PFSK-1 (cell line): ENCODE measurements at regions not wholly inside any gene's neighbourhood (a gene's known extent, or its start where the extent isn't known, plus 50 kb on each side); places are given as distances from the start of the nearest gene placed in this dataset.

ENCODE experiments used
- FOXP2 ChIP-seq: optimal IDR thresholded peaks from 2 replicates; pipeline ENCODE3; 2011; ENCODE audit warnings: borderline replicate concordance, control low read depth, inconsistent platforms; ENCODE audit not compliant: insufficient read depth; ENCODE audit errors: extremely low read length, extremely low read depth
- POLR2AphosphoS5 ChIP-seq: IDR thresholded peaks from 2 replicates; pipeline ENCODE4 v1.6.1; 2012; ENCODE audit warnings: low read depth, mild to moderate bottlenecking, control low read depth, low read length, moderate library complexity
- REST ChIP-seq, 2 experiments: IDR thresholded peaks; 2 replicates each; pipeline versions ENCODE4 v1.6.1 to v1.8.0; 2011 to 2012; ENCODE audit warnings: low read depth in 2 of 2, low read length in 2 of 2, control low read depth in 1 of 2, inconsistent platforms in 1 of 2, mild to moderate bottlenecking in 1 of 2, moderate library complexity in 1 of 2; ENCODE audit not compliant: insufficient read depth in 1 of 2
- SIN3A ChIP-seq: IDR thresholded peaks from 2 replicates; pipeline ENCODE4 v1.6.1; 2012; ENCODE audit warnings: mild to moderate bottlenecking, low read length, moderate library complexity, borderline replicate concordance; ENCODE audit not compliant: insufficient read depth
- TAF1 ChIP-seq: IDR thresholded peaks from 2 replicates; pipeline ENCODE4 v1.6.1; 2012; ENCODE audit warnings: low read length, control low read depth, borderline replicate concordance; ENCODE audit not compliant: insufficient read depth

- no peak for TF ChIP-seq POLR2AphosphoS5
- TF ChIP-seq FOXP2: no peak
- TF ChIP-seq REST (IDR thresholded peaks at IDR 0.05; ENCODE audit: insufficient read depth in 1 of 2, low read depth in 2 of 2, low read length in 2 of 2): no peak
- TF ChIP-seq TAF1: no peak
- TF ChIP-seq SIN3A: no peak
These were observed 84.8 kb downstream of the ADCYAP1 start for GRCh38 chr18:989425-989824.

DNA sequence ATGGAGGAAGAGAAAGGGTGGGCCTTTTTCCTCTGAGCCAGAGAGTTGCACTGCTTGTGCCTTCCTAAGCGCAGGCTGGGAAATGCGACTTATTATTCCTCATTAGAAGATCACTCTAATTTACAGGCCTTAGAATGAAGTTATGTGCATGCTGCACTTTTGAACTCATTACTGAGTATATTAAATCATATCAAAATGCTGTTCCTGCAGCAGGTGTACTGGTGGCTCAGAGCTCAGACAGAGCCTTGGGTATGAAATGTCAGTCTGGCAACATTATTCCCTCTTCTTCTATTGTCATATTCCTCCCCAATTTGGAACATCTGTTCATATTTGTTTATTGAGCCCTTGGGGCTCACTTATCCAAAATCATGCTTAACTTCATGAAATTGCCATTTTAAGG is 85.5 kb downstream of the ADCYAP1 start:
- TF ChIP-seq SIN3A (no peak), REST (IDR thresholded peaks at IDR 0.05; ENCODE audit: insufficient read depth in 1 of 2, low read depth in 2 of 2, low read length in 2 of 2) (no peak), FOXP2 (no peak), TAF1 (no peak), POLR2AphosphoS5 (no peak)

DNA sequence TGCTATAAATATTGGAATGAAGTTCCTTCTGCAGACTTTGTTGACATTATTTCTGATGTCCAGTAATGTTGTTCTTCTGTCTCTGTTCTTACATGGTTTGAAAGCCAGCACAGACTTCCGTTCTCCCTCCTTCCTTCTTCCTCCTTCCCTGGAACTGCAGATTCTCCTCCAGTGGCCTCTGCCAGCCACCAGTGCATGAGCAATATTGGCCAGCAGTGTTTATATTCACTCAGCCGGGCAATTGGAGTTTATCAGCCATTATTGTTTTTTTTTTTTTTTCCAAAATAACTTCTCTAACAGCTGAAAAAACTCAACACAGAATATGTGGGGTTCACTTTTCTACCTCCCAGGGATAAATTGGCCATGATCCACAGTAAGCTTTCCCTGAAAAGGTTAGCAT is 86.8 kb downstream of the ADCYAP1 start:
- TF ChIP-seq TAF1 (no peak), REST (IDR thresholded peaks at IDR 0.05; ENCODE audit: insufficient read depth in 1 of 2, low read depth in 2 of 2, low read length in 2 of 2) (no peak), FOXP2 (no peak), POLR2AphosphoS5 (no peak), SIN3A (no peak)

GRCh38 chr18:993560-993959 is 88.9 kb downstream of the ADCYAP1 start:
- no peak for TF ChIP-seq FOXP2
- TF ChIP-seq TAF1: no peak

GRCh38 chr18:995629-996028 is 91.0 kb downstream of the ADCYAP1 start:
- TF ChIP-seq FOXP2: no peak

DNA sequence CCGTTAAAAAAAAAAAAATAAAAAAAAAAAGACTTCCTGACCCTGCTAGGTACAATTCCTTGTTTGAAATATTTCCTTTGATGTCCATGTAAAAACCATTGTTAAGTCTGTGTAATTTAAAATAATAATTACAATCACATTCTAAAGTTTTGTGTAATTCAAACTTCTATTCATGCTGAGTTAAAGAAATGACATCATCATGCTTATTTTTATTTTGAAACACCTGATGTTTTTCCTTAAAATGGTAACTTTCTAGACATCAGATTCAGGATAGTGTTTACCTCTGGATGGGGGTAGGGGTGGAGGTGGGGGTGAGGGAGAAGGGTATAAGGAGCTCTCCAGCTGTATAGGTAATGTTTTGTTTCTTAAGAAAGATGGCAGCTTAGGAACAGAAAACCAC is 92.8 kb downstream of the ADCYAP1 start:
- TF ChIP-seq TAF1 (no peak), FOXP2 (no peak), POLR2AphosphoS5 (no peak), SIN3A (no peak), REST (IDR thresholded peaks at IDR 0.05; ENCODE audit: insufficient read depth in 1 of 2, low read depth in 2 of 2, low read length in 2 of 2) (no peak)
